ENCODE measurements at regions not wholly inside any gene's neighbourhood (a gene's known extent, or its start where the extent isn't known, plus 50 kb on each side); places are given as distances from the start of the nearest gene placed in this dataset.

DNA sequence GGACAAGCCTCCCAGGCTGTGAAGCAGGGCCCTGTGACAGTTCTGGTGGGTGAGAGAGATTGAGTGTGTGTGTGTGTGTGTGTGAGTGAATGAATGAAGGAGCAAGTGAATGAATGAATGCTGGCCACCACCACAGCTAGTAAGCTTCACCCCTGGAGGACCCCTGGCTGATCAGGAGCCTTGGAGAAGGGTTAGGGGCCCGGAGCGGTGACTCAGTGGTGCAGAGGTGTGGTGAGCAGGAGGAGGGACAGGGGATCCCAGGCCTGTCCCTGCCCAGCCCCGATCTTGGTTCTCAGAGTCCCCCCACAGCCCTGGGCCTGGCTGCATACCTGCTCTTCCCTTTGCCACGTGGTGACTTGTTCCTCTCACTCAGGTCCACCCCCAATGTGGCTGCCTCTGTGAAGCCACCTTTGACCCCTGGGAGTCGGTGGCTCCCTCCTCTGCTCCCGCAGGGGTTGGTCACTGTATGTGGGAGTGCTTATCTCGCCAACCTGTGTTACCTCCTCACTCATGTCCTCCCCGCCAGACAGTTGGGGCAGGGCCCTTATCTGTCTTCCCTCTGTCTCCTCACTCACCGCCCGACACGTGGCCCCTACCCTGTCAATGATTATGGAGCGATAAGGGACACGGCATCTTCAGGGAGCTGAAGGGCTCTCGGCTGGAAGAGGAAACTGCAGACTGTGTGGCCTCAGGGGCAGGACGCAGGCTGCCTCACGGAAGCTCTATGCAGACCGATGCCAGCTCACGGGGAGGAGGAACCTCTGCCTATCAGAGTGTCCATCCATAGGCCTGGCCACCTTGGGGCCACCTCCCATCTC lies 99.9 kb upstream of the PITX1 start:
- Histone ChIP-seq H2AK5ac (ENCODE audit: low read depth, low read length) (peak overlapping the region; percentile 34), H3K23ac (ENCODE audit: low read depth, low read length, poor library complexity) (peak overlapping the region; percentile 82), H2BK12ac (ENCODE audit: low read length) (no peak overlapping the region), H4K91ac (ENCODE audit: low read depth, low read length, poor library complexity) (no peak overlapping the region), H3K36me3 (replicated peaks in 1 of 2; ENCODE audit: control insufficient read depth in 2 of 2, insufficient read depth in 2 of 2, low read length in 2 of 2) (no peaks in the 10 kb centered on the region), H3K9ac (ENCODE audit: low read depth, low read length, poor library complexity) (peak overlapping the region; percentile 38), H3K79me1 (ENCODE audit: low read depth, low read length) (no peaks in the 10 kb centered on the region), H2BK5ac (ENCODE audit: low read length) (no peak overlapping the region), H4K8ac (ENCODE audit: low read depth, low read length) (no peak overlapping the region), H3K4me2 (ENCODE audit: insufficient read depth, low read length, poor library complexity, severe bottlenecking) (no peak overlapping the region), H3K9me3 (replicated peaks in 1 of 2; ENCODE audit: control insufficient read depth in 2 of 2, insufficient read depth in 1 of 2, low read depth in 1 of 2, low read length in 2 of 2) (no peaks in the 10 kb centered on the region), H3K18ac (ENCODE audit: low read length) (peak overlapping the region; percentile 46), H2BK15ac (ENCODE audit: low read length) (no peak overlapping the region), H3K14ac (ENCODE audit: low read length) (peak overlapping the region; percentile 17), H3K27me3 (ENCODE audit: control insufficient read depth in 3 of 3, insufficient read depth in 3 of 3, low read depth in 1 of 3, low read length in 3 of 3) (peaks cover 0 to 27% (median 0%) of the 10 kb centered on the region in 3 experiments), H3K4ac (ENCODE audit: low read length) (no peak overlapping the region), H3K4me1 (ENCODE audit: control insufficient read depth in 2 of 2, insufficient read depth in 1 of 2, low read depth in 1 of 2, low read length in 2 of 2) (peaks cover 0 to 9% of the 10 kb centered on the region in 2 donors), H3K4me3 (ENCODE audit: low read length in 2 of 2) (no peak overlapping the region), H3K27ac (replicated peaks; ENCODE audit: low read length) (no peak overlapping the region), H2BK120ac (ENCODE audit: low read depth, low read length) (no peak overlapping the region), H2AFZ (ENCODE audit: low read length) (no peak overlapping the region)
- no CpG with 5 or more reads among the region's 18 CpGs for WGBS, 2 donors (ENCODE audit: extremely low coverage in 2 of 2, insufficient read length in 2 of 2, insufficient replicate concordance in 1 of 2)
- no peak for DNase-seq (ENCODE audit: low spot score)

GRCh38 chr5:135133181-135133580 lies 99.2 kb upstream of the PITX1 start:
- no peak overlapping the region for H3K4me3 ChIP-seq (ENCODE audit: low read length in 2 of 2)
- H3K14ac ChIP-seq (ENCODE audit: low read length) = no peak overlapping the region
- H2AFZ ChIP-seq (ENCODE audit: low read length) = no peak overlapping the region
- no CpG with 5 or more reads among the region's 9 CpGs for WGBS, 2 donors (ENCODE audit: extremely low coverage in 2 of 2, insufficient read length in 2 of 2, insufficient replicate concordance in 1 of 2)
- H2BK15ac ChIP-seq (ENCODE audit: low read length) = no peak overlapping the region
- no peaks in the 10 kb centered on the region for H3K9me3 ChIP-seq (replicated peaks in 1 of 2; ENCODE audit: control insufficient read depth in 2 of 2, insufficient read depth in 1 of 2, low read depth in 1 of 2, low read length in 2 of 2)
- no peak overlapping the region for H2BK5ac ChIP-seq (ENCODE audit: low read length)
- H4K91ac ChIP-seq (ENCODE audit: low read depth, low read length, poor library complexity) = no peak overlapping the region
- no peak overlapping the region for H3K23ac ChIP-seq (ENCODE audit: low read depth, low read length, poor library complexity)
- peaks cover 0 to 9% of the 10 kb centered on the region in 2 donors for H3K4me1 ChIP-seq (ENCODE audit: control insufficient read depth in 2 of 2, insufficient read depth in 1 of 2, low read depth in 1 of 2, low read length in 2 of 2)
- H2BK120ac ChIP-seq (ENCODE audit: low read depth, low read length) = no peak overlapping the region
- no peak for DNase-seq (ENCODE audit: low spot score)
- no peak overlapping the region for H2BK12ac ChIP-seq (ENCODE audit: low read length)
- H4K8ac ChIP-seq (ENCODE audit: low read depth, low read length) = no peak overlapping the region
- H3K9ac ChIP-seq (ENCODE audit: low read depth, low read length, poor library complexity) = no peak overlapping the region
- no peak overlapping the region for H3K27ac ChIP-seq (replicated peaks; ENCODE audit: low read length)
- peaks cover 0 to 27% (median 0%) of the 10 kb centered on the region in 3 experiments for H3K27me3 ChIP-seq (ENCODE audit: control insufficient read depth in 3 of 3, insufficient read depth in 3 of 3, low read depth in 1 of 3, low read length in 3 of 3)
- no peak overlapping the region for H3K4me2 ChIP-seq (ENCODE audit: insufficient read depth, low read length, poor library complexity, severe bottlenecking)
- no peak overlapping the region for H2AK5ac ChIP-seq (ENCODE audit: low read depth, low read length)
- no peak overlapping the region for H3K18ac ChIP-seq (ENCODE audit: low read length)
- no peaks in the 10 kb centered on the region for H3K79me1 ChIP-seq (ENCODE audit: low read depth, low read length)
- H3K36me3 ChIP-seq (replicated peaks in 1 of 2; ENCODE audit: control insufficient read depth in 2 of 2, insufficient read depth in 2 of 2, low read length in 2 of 2) = no peaks in the 10 kb centered on the region
- no peak overlapping the region for H3K4ac ChIP-seq (ENCODE audit: low read length)

DNA sequence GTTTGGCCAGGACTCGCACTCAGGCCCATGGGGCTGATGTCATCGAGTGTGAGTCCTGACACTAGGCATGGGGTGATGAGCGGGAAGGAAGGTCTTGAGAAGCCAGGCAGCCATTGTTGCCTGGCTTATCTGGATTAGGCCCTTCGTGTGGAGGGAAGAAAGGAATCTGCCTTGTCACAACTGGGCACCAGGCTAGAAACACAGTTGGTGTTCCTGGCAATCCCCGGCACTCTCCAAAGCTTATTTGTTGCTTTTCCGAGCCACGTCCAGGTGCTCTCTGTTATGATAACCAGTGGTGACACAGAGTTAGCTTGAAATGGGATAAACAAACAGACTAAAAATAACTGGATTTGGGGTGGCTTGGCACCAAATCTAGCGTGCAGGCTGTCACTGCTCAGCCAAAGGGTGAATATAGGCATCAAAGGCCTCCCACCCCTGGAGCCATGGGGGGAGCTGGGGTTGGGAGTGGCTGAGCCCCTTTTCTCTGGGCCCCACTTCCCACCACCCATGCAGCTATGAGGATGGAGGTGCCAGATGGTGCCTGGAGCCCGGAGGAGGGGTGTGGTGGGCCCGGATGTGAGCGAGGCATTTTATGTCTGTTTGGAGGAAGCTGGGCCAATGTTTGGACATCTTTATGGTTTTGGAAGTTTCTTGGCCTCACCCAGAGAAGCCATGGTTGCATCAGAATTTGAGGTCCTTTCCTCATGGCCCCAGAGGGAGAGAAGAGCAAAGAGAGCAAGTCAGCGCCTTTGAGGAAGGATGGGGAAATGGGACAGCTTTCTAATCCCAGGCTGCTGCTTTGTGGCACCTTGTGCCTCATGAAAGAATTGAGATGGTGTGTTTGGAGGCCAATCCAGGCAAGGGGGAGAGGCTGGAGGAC lies 98.0 kb upstream of the PITX1 start:
- Histone ChIP-seq H3K4me2 (ENCODE audit: insufficient read depth, low read length, poor library complexity, severe bottlenecking) (no peak overlapping the region), H3K27ac (replicated peaks; ENCODE audit: low read length) (no peak overlapping the region), H3K18ac (ENCODE audit: low read length) (no peak overlapping the region), H3K9ac (ENCODE audit: low read depth, low read length, poor library complexity) (peak overlapping the region; percentile 21), H3K23ac (ENCODE audit: low read depth, low read length, poor library complexity) (no peak overlapping the region), H3K79me1 (ENCODE audit: low read depth, low read length) (no peaks in the 10 kb centered on the region), H2BK5ac (ENCODE audit: low read length) (no peak overlapping the region), H3K14ac (ENCODE audit: low read length) (no peak overlapping the region), H3K4ac (ENCODE audit: low read length) (no peak overlapping the region), H3K36me3 (replicated peaks in 1 of 2; ENCODE audit: control insufficient read depth in 2 of 2, insufficient read depth in 2 of 2, low read length in 2 of 2) (no peaks in the 10 kb centered on the region), H3K4me3 (ENCODE audit: low read length in 2 of 2) (no peak overlapping the region), H2BK15ac (ENCODE audit: low read length) (no peak overlapping the region), H2BK120ac (ENCODE audit: low read depth, low read length) (no peak overlapping the region), H2AK5ac (ENCODE audit: low read depth, low read length) (no peak overlapping the region), H2BK12ac (ENCODE audit: low read length) (no peak overlapping the region), H3K27me3 (ENCODE audit: control insufficient read depth in 3 of 3, insufficient read depth in 3 of 3, low read depth in 1 of 3, low read length in 3 of 3) (peaks cover 0 to 30% (median 0%) of the 10 kb centered on the region in 3 experiments), H4K8ac (ENCODE audit: low read depth, low read length) (no peak overlapping the region), H3K4me1 (ENCODE audit: control insufficient read depth in 2 of 2, insufficient read depth in 1 of 2, low read depth in 1 of 2, low read length in 2 of 2) (peaks cover 0 to 9% of the 10 kb centered on the region in 2 donors), H3K9me3 (replicated peaks in 1 of 2; ENCODE audit: control insufficient read depth in 2 of 2, insufficient read depth in 1 of 2, low read depth in 1 of 2, low read length in 2 of 2) (no peaks in the 10 kb centered on the region), H4K91ac (ENCODE audit: low read depth, low read length, poor library complexity) (no peak overlapping the region), H2AFZ (ENCODE audit: low read length) (no peak overlapping the region)
- no peak for DNase-seq (ENCODE audit: low spot score)
- WGBS, 2 donors (ENCODE audit: extremely low coverage in 2 of 2, insufficient read length in 2 of 2, insufficient replicate concordance in 1 of 2) = no CpG with 5 or more reads among the region's 12 CpGs

Data from neuronal stem cell (in vitro differentiated cells).